ENCODE measurements at regions not wholly inside any gene's neighbourhood (a gene's known extent, or its start where the extent isn't known, plus 50 kb on each side); places are given as distances from the start of the nearest gene placed in this dataset.

- Mint-ChIP-seq H3K9me3 (ENCODE audit: insufficient read depth) (no peaks in the 10 kb centered on the region), H3K4me3 (no peak overlapping the region), H3K27me3 (no peaks in the 10 kb centered on the region), H3K27ac (no peak overlapping the region), H3K4me1 (no peaks in the 10 kb centered on the region)
- Histone ChIP-seq H3K9ac (ENCODE audit: low read length) (no peak overlapping the region), H3K4me3 (ENCODE audit: control extremely low read depth in 1 of 5, extremely low read depth in 1 of 5, insufficient read depth in 1 of 5, low read depth in 2 of 5, low read length in 4 of 5) (no peak overlapping the region), H3K36me3 (replicated peaks in 1 of 2; ENCODE audit: control extremely low read depth in 1 of 2, control insufficient read depth in 1 of 2, extremely low read depth in 1 of 2, insufficient read depth in 2 of 2, low read length in 1 of 2) (no peaks in the 10 kb centered on the region), H3K27me3 (replicated peaks in 1 of 4; ENCODE audit: control extremely low read depth in 1 of 4, control insufficient read depth in 3 of 4, insufficient read depth in 4 of 4, low read length in 3 of 4) (no peaks in the 10 kb centered on the region), H3K9me3 (ENCODE audit: control extremely low read depth in 1 of 3, control insufficient read depth in 2 of 3, insufficient read depth in 1 of 3, low read length in 2 of 3) (no peaks in the 10 kb centered on the region), H3K79me2 (ENCODE audit: control insufficient read depth, insufficient read depth, low read length) (no peaks in the 10 kb centered on the region), H3K4me2 (replicated peaks; ENCODE audit: low read depth, low read length, poor library complexity, severe bottlenecking) (no peak overlapping the region), H3K4me1 (ENCODE audit: control insufficient read depth in 2 of 2, insufficient read depth in 2 of 2, low read length in 2 of 2) (no peaks in the 10 kb centered on the region), H2AFZ (ENCODE audit: insufficient read depth, low read depth, low read length, poor library complexity, severe bottlenecking) (no peak overlapping the region), H3K27ac (ENCODE audit: low read length in 2 of 2) (no peak overlapping the region), H4K20me1 (ENCODE audit: control insufficient read depth, insufficient read depth, low read length, poor library complexity, severe bottlenecking) (no peaks in the 10 kb centered on the region)
- no peak for TF ChIP-seq CTCF (IDR thresholded peaks at IDR 0.05)
- TF ChIP-seq EZH2 (IDR thresholded peaks at IDR 0.05; ENCODE audit: borderline replicate concordance, insufficient read depth, low read depth, low read length, poor library complexity, severe bottlenecking), result no peak
- no peak for DNase-seq
- intact Hi-C loops (cut with micrococcal nuclease), result no loop called here
- no peak for ATAC-seq (ENCODE audit: low read depth)
- WGBS (ENCODE audit: insufficient coverage), result 92% methylated on average over 2 of the region's 4 CpGs
- ChIA-PET POLR2A (no interaction called here), CTCF (no interaction called here)
Measured at GRCh38 chr11:134710861-134711407, 298.9 kb upstream of the B3GAT1 start.

- Mint-ChIP-seq H3K27me3 (no peaks in the 10 kb centered on the region), H3K4me1 (no peaks in the 10 kb centered on the region), H3K27ac (no peak overlapping the region), H3K4me3 (no peak overlapping the region), H3K9me3 (ENCODE audit: insufficient read depth) (no peaks in the 10 kb centered on the region)
- Histone ChIP-seq H2AFZ (ENCODE audit: insufficient read depth, low read depth, low read length, poor library complexity, severe bottlenecking) (no peak overlapping the region), H3K79me2 (ENCODE audit: control insufficient read depth, insufficient read depth, low read length) (no peaks in the 10 kb centered on the region), H3K27me3 (replicated peaks in 1 of 4; ENCODE audit: control extremely low read depth in 1 of 4, control insufficient read depth in 3 of 4, insufficient read depth in 4 of 4, low read length in 3 of 4) (no peaks in the 10 kb centered on the region), H3K36me3 (replicated peaks in 1 of 2; ENCODE audit: control extremely low read depth in 1 of 2, control insufficient read depth in 1 of 2, extremely low read depth in 1 of 2, insufficient read depth in 2 of 2, low read length in 1 of 2) (no peaks in the 10 kb centered on the region), H3K9ac (ENCODE audit: low read length) (no peak overlapping the region), H3K4me2 (replicated peaks; ENCODE audit: low read depth, low read length, poor library complexity, severe bottlenecking) (no peak overlapping the region), H3K4me1 (ENCODE audit: control insufficient read depth in 2 of 2, insufficient read depth in 2 of 2, low read length in 2 of 2) (no peaks in the 10 kb centered on the region), H4K20me1 (ENCODE audit: control insufficient read depth, insufficient read depth, low read length, poor library complexity, severe bottlenecking) (no peaks in the 10 kb centered on the region), H3K9me3 (ENCODE audit: control extremely low read depth in 1 of 3, control insufficient read depth in 2 of 3, insufficient read depth in 1 of 3, low read length in 2 of 3) (no peaks in the 10 kb centered on the region), H3K4me3 (ENCODE audit: control extremely low read depth in 1 of 5, extremely low read depth in 1 of 5, insufficient read depth in 1 of 5, low read depth in 2 of 5, low read length in 4 of 5) (no peak overlapping the region), H3K27ac (ENCODE audit: low read length in 2 of 2) (no peak overlapping the region)
- 20% methylated on average over 1 of the region's 3 CpGs for WGBS (ENCODE audit: insufficient coverage)
- TF ChIP-seq EZH2 (IDR thresholded peaks at IDR 0.05; ENCODE audit: borderline replicate concordance, insufficient read depth, low read depth, low read length, poor library complexity, severe bottlenecking) (no peak), CTCF (IDR thresholded peaks at IDR 0.05) (no peak)
- ATAC-seq (ENCODE audit: low read depth), result no peak
- DNase-seq, result no peak
- intact Hi-C loops (cut with micrococcal nuclease), result no loop called here
- ChIA-PET CTCF (no interaction called here), POLR2A (no interaction called here)
Measured at GRCh38 chr11:134705858-134706257, 293.8 kb upstream of the B3GAT1 start.
